GM19239 (cell line): ENCODE measurements at regions not wholly inside any gene's neighbourhood (a gene's known extent, or its start where the extent isn't known, plus 50 kb on each side); places are given as distances from the start of the nearest gene placed in this dataset.
"Not testable (repeated sequence)": the region's sequence is repeated elsewhere in the genome, so short reads cannot be mapped to it uniquely, and the experiment has no call there.

Experiments used
- DNase-seq: peaks from one replicate; pipeline ENCODE4 v3.0.0; 2011; ENCODE audit warnings: low spot score; ENCODE audit not compliant: insufficient read length
- FAIRE-seq: peaks from 2 replicates; lab custom pipeline; 2011; peaks lifted over from hg19 to GRCh38; lab: Jason Lieb, UNC

DNA sequence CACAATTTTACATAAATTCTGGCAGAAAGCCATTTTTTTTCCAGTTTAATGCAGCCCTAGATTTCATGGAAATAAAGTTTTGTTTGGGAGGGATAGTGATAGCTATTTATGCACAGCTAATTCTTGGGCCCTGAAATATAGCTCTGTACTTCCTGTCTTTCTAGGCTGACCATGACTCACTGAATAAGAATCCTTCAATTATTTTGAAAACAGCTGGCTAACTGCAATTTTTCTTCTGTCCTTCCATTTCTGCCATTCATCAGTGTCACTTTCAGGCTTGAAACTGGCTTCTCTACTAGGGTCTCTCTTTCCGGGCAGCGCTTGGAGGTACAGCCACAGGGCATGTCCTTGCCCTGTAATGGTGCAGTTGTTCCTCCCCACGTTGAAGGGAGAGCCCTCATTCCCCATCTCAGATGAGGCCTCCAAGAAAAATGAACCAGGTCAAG lies 97.1 kb upstream of the TMEM178A start:
- no peak for FAIRE-seq

DNA sequence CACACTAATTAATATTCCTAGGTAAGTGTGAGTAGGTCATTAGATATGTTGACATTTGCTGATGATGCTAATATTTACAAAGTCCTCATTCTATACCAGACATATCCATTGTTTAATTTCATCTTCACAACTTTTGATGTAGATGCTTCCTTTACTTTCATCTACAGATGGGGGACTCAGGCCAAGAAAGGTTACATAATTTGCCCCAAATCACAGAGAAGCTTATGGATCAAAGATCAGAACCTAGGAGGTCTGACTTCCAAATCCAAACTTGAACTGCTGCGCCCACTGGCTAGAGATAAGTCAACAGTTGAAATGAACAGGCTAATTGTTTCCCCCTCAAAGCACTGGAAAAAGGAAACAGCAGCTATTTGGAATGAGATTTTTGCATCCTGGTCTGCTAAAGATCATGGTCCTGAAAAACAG lies 95.6 kb upstream of the TMEM178A start:
- DNase-seq, result no peak
- FAIRE-seq, result no peak

More for the DNA sequence above, 97.1 kb upstream of the TMEM178A start:
- DNase-seq, result no peak

DNA sequence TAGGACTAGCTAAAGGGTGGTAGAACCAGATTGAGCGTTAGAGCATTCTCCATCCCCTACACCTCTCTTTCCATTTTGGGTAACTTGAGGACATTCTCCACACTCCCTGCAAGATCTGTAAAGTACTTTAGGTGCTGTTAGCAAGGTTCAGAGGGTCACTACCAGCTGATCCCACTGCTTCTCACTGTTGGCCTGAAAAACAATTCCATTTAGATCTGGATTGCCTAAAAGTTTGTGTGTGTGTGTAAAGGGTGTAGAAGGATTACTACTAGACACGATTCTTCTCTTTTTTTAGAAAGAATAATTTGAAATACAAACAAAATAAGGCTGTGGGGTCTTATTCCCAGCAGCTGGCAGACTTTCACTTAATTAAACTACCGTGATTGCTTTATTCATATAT lies 95.1 kb upstream of the TMEM178A start:
- FAIRE-seq, result no peak

DNA sequence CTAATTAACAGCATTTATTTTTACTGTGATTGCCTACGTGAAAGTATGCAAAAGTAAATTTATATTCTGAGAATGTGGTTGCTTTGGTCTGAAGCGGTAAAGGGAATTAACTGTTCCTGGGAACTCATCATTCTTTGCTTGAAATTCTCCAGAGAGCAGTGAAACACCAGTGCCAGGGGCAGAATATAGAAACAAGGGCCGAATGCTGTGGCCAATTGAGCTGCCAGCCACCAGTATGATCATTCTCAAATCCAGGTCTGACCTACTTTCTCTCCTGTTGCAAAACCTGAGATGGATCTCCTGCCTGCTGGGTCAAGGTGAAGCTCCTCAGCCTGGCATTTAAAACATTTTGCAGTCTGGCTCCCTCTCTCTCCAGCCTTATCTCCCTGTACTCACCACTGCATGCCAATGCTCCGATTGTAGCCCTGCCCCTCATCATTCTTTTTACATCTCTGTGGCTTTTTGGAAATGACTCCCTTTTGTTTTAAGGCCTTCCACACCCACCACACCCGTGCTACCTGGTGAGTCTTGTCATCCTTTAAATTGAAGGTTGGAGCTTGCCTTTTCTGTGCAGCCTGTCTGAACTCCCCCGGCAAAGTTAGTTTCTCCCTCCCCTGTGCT lies 94.5 kb upstream of the TMEM178A start:
- FAIRE-seq, result no peak
- no peak for DNase-seq

More for the DNA sequence above, 95.1 kb upstream of the TMEM178A start:
- DNase-seq, result no peak

DNA sequence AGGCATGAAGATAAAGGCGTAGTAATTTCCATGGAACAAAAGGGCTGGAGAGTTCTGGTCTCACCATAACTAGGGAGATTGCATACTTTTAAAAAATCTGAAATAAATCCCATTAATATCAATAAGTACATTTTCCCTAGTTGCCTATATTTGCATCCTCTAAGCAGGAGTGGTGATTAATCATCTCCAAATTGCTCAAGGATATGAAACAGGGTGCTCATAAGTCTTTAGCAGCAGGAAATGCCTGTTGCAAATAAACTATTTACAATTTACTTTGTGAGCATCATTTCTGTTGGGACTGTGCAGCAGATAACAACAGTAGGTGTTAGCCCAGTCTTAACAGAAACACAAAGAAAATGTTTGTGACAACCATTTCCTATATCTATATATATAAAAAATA lies 92.4 kb upstream of the TMEM178A start:
- FAIRE-seq, result no peak
- no peak for DNase-seq

DNA sequence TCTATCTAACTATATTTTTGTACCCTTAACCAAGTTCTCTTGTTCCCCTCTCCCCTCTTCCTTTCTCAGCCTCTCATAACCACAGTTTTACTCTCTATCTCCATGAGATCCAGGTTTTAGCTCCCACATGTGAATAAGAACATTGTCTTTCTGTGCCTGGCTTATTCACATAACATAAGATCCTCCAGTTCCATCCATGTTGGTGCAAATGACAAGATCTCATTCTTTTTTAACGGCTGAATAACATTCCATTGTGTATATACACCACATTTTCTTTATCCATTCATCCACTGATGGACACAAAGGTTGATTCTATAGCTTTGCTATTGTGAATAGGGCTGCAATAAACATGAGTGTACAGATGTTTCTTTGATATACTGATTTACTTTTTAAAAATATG lies 83.9 kb upstream of the TMEM178A start:
- no peak for DNase-seq
- FAIRE-seq, result no peak

DNA sequence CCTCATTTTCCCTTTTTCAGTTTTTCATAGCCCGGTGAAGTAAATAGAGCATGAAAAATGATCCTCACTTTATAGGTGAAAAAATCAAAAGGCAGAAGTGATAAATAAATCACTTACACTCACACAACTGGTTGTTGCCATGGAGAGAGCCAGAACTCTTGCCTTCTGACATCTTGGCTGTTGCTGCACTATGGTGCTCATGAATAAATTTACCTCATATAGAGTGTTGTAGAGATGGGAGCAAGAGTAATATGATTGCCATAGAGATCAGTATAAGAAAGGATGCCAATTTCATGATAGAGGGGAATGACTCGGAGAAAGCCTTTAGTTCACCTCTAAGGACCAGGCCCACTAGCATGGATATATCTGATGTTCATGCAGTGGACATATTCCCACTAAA lies 82.5 kb upstream of the TMEM178A start:
- DNase-seq (no peak), FAIRE-seq (no peak)

DNA sequence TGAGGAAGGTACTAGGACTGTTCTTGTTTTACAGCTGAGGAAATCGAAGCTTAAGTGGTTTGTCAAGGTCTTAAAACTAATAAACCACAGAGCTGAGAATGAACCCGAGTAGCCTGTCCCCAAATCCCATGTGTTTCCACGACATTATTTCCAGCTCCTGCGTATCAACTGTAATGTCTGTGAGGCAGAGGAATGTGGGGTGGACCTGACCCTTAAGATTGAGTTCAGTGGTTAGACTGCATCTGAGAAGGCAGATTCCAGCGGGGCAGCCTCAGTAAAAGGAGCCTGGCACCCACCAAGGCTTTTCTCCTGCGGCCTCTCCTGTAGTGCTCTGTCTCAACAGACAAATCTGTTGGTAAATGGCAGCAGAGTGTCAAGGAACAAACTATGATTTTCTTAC lies 81.9 kb upstream of the TMEM178A start:
- FAIRE-seq, result no peak
- no peak for DNase-seq

DNA sequence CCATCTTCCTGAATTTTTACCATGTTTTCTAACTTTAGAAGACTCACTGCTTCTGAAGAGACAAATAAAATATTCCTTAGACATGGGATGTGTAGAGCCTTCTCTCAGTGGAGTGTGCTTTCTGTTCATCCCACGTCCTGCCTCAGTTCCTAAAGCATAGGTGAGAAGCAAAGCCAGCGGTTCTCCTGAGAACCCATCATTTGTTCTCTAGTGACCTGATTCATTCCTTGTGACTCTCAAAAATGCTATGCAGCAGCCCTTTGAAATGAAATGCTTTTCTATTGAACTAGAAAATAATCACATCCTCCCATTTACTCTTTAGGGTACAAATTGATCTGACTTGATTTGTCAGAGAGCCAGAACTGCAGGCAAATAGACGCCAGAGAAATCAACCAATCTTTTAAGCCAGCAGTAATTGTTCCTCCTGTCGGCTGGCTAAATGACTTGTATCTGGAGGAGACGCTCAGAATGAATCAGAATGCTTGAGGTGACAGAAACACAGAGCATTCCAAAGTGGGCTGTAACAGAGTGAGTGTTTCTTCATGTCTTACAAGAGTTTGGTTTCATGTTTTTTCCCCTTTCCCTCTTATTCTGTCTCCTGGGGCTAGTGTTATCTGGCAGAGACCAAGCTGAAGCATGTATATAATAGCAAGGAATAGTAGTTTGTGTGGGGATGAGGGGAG lies 81.3 kb upstream of the TMEM178A start:
- DNase-seq (no peak), FAIRE-seq (no peak)

DNA sequence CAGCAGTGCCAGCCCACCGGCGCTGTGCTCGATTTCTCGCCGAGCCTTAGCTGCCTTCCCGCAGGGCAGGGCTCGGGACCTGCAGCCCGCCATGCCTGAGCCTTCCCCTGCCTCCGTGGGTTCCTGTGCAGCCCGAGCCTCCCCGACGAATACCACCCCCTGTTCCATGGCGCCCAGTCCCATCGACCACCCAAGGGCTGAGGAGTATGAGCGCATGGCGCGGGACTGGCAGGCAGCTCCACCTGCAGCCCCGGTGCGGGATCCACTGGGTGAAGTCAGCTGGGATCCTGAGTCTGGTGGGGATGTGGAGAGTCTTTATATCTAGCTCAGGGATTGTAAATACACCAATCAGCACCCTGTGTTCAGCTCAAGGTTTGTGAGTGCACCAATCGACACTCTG lies 80.2 kb upstream of the TMEM178A start:
- not testable (repeated sequence) for FAIRE-seq, DNase-seq

DNA sequence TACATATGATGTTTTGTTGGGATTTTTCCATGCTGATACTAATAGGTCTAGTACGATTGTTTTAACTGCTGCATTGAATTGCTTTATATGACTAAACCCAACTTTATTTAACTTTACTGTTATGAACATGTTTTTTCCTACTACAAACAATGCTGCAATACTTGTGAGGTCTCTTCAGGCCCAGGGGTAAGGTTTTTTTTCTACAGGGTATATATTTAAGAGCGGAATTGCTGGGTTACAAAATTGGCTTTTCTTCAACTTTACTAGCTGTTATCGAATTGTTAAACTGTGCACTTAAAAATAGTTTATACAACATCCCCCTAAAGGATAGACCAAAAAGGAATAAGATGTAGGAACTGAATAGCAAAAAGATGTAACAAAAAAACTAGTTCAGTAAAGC lies 78.5 kb upstream of the TMEM178A start:
- FAIRE-seq, result no peak
- no peak for DNase-seq

DNA sequence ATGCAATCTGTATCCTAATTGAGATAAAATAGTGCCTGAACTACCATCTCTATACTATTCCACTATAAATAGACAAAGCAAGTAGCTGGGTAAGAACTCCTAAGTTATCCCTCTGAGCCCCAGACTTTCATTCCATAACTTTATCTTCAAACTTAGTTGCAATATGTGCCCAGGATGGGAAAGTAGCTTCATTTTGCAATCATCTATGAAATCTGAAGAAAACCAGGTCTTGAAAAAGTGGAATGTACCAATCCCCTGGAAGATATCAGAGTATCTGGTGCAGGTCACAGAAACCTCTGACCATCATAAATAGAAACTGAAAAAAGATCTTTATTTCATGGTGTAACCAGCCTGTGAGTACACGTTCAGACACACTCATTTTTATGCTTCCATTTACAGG lies 78.1 kb upstream of the TMEM178A start:
- FAIRE-seq (no peak), DNase-seq (no peak)

DNA sequence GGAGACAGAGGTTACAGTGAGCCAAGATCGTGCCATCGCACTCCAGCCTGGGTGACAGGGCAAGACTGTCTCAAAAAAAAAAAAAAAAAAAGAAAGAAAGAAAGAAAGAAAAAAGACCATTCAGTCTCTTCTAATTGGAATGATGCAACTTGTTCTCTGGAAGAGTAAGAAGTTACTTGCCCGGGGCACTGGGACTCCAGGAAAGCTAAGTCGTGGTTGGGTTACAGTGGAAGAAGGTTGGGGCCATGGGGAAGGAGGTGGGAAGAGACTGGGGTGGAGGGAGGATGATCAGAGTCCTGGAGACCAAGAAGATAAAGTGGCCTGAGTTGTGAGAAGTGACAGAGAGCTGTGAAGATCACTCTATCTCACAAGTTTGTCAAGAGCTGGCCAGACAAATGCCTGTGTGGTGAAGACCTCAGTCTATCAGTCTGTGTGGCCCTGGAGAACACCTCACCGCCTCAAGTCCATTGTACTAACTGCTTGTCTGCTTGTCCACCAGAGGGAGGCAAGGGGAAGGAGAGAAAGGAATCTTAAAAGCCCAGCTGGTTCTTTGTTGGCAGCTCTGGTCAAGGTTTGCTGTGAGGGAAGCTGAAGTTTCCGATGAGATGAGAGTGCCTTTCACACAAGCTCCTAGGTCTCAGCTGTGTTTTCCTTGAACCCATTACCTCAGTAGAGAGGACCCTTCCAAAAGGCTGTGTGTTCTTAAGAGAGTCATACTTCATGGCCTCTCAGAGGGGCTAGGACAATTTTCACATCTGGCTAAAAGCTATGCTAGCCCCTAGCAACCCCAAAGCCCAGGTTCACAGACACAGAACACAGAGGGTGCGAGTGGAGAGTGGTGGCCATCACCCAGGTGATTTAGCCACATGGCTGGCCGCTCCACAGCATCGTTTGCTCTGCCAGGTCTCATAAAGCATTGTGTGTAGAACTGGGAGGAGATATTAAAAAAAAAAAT lies 72.0 kb upstream of the TMEM178A start:
- FAIRE-seq (peak; percentile 39), DNase-seq (no peak)

DNA sequence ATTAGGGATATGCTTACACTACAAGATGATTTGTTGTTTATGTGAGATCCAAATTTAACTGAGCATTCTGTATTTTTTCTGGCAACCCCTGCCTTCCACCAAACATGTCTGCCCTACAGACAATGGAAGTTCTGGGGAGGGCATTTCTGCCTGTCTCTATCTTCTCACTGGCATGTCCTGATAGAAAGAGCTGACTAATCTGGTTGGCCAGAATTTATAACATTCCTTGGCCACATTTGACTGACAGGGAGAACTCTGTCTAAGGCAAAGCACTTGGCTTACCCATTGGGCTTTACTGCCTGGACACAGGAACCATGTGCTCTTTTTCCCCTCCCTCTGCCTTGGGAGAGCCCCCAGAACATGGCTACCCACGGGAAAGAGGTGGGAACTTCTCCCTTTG lies 70.6 kb upstream of the TMEM178A start:
- FAIRE-seq (no peak), DNase-seq (no peak)

DNA sequence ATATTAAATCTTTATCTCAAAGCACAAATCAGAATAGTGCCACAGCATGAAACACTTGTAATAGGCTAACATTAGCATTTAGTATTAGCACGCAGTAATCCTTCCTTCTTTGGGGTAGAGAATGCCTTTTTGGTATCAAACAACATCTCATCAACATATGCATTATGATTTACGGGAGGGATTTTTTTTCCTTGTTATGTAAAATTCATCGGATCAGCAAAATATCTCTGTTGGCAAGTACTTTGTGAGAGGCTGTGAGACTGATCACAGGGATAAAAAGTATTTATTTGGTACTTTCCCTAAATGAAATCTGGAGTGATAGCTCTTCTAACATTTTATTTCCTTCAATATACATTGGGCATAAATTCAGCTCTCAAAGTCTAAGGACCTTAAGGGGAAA lies 68.4 kb upstream of the TMEM178A start:
- FAIRE-seq, result no peak

DNA sequence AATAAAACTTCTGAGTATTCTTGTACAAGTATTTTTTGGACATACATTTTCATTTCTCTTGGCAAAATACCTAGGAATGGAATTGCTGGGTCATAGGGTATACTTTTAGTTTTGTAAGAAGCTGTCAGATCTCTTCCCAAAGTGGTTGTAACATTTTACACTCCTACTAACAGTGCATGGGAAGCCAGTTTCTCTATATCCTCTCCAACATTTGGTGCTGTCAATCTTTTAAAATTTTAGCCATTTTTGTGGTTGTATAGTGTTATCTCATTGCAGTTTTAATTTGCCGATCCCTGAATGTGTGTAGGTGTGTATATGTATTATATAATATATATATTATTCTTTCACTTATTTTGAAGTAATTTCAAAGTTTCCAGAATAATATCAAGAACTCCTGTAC lies 63.1 kb upstream of the TMEM178A start:
- DNase-seq (no peak), FAIRE-seq (no peak)

More for the DNA sequence above, 68.4 kb upstream of the TMEM178A start:
- no peak for DNase-seq

DNA sequence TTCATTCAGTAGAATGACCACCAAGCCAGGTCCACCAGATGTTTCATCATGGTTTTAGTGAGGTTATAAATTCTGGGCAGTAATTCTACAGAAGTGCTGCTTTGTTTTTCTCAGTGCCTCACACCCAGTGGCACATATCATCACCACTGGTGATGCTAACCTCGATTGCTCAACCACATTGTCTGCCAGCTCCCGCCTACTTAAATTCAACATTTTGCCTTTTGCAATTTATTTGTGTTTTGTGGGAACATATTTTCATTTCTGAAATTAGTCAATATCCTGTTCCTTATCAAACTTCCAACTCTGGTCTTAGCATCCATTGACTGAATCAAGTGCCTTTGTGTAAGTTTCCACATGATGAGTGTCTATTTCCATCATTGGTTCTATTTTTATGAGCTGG lies 62.3 kb upstream of the TMEM178A start:
- DNase-seq (no peak), FAIRE-seq (no peak)

DNA sequence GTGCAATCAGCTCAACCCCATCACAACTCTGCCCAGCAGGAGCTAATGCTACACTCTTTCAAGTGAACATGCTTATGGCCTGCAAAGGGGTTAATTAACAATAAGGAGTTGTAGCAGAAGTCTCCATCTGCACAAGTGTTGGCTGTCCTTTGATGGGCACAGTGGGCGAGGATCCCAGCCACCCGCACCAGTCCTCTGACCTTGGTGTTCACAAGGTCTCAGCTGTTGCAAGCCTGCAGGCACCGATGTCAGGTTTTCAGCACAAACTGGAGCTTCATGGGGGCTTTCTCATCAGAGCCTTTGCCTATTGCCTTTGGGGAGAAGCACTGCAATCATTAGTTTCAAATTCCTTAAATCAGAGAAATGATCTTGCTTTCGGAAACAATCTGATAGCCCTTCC lies 60.9 kb upstream of the TMEM178A start:
- DNase-seq (no peak), FAIRE-seq (no peak)

DNA sequence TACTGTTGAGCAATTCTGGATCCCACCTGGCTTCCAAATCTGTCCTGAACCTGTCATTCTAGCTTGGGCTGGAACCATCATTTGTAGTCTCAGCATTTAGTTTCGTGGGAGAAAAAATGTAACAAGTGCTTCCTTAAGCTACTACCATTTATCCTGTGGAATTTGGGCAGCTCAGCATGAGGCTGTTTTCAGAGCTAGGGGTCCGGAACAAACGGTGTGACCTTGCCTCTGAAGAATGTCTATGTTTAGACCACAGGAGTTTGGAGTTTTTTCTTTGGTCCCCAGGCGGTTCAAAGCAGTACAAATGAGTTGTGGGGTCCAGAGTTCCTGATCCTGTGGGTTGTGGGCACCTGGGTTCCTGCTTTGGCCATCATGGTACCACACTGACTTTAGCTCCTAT lies 59.1 kb upstream of the TMEM178A start:
- FAIRE-seq, result no peak

DNA sequence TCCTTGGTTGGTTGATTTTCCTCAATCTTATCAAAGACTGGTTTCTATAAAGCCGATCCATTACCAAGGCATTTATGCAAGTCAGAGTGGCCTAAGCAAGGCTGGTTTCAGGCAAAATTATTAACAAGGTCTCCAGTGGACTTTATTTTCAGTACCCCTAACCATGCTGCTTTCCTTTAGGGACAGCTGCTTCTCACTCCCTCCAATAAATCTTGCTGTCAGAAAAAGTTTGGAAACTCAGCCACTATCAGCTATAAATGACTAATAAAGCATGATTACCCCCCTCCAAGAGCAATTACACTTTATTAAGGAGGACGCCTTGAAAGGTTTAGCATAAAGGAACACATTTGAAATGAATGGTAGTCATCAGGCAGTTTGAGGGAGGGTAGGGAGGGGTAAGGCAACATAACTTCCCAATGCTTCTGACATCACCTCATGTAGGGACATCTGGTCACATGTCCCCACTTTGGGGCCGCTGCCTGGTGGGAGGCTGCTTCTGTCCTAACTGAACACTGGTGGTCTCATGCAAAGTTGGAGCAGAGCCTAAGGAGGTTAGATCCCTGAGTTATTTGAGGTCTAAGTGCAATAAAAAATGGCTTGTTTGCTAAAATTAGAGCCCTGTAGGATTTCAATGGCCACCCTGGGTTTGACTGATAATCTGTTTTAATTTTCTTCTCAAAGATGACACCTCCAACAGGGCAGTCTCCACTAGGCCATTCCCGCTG lies 58.0 kb upstream of the TMEM178A start:
- no peak for FAIRE-seq
- no peak for DNase-seq

More for the DNA sequence above, 59.1 kb upstream of the TMEM178A start:
- no peak for DNase-seq
